CD4-positive, alpha-beta T cell treated with Interferon alpha-2 for 1 hour (primary cell): ENCODE measurements at regions not wholly inside any gene's neighbourhood (a gene's known extent, or its start where the extent isn't known, plus 50 kb on each side); places are given as distances from the start of the nearest gene placed in this dataset.
"Not testable (repeated sequence)": the region's sequence is repeated elsewhere in the genome, so short reads cannot be mapped to it uniquely, and the experiment has no call there.

Source experiments
- DNase-seq, 2 donors: peaks; one replicate each; pipeline ENCODE4 v3.0.0-alpha.2; 2020 to 2022

GRCh38 chr10:84650628-84651027 lies 322.2 kb downstream of the CCSER2 start:
- DNase-seq, result not testable (repeated sequence)

- no peak for DNase-seq
Measured at GRCh38 chr10:84654671-84655070, 326.3 kb downstream of the CCSER2 start.

GRCh38 chr10:84659027-84659426 lies 330.6 kb downstream of the CCSER2 start:
- DNase-seq, result no peak

- no peak for DNase-seq
Measured at GRCh38 chr10:84659497-84660439, 331.4 kb downstream of the CCSER2 start.

- no peak for DNase-seq
Measured at GRCh38 chr10:84660450-84661159, 332.2 kb downstream of the CCSER2 start.

GRCh38 chr10:84665211-84665610 lies 336.8 kb downstream of the CCSER2 start:
- no peak for DNase-seq

GRCh38 chr10:84665883-84666463 lies 337.6 kb downstream of the CCSER2 start:
- DNase-seq, result no peak

- DNase-seq, result no peak
Measured at GRCh38 chr10:84668186-84668763, 339.9 kb downstream of the CCSER2 start.

- no peak for DNase-seq
Measured at GRCh38 chr10:84675060-84675459, 346.7 kb downstream of the CCSER2 start.

- no peak for DNase-seq
Measured at GRCh38 chr10:84676536-84676935, 348.1 kb downstream of the CCSER2 start.

GRCh38 chr10:84681781-84682180 lies 353.4 kb downstream of the CCSER2 start:
- DNase-seq, result no peak

- DNase-seq, result no peak
Measured at GRCh38 chr10:84683550-84683949, 355.2 kb downstream of the CCSER2 start.

GRCh38 chr10:84683980-84684740 lies 355.8 kb downstream of the CCSER2 start:
- DNase-seq, result no peak

GRCh38 chr10:84685047-84685660 lies 356.8 kb downstream of the CCSER2 start:
- no peak for DNase-seq

- no peak for DNase-seq
Measured at GRCh38 chr10:84693006-84693405, 364.6 kb downstream of the CCSER2 start.

- DNase-seq, result no peak
Measured at GRCh38 chr10:84695902-84696301, 367.5 kb downstream of the CCSER2 start.

GRCh38 chr10:84696610-84697009 lies 368.2 kb downstream of the CCSER2 start:
- no peak for DNase-seq

GRCh38 chr10:84698989-84699388 lies 370.6 kb downstream of the CCSER2 start:
- DNase-seq, result no peak

GRCh38 chr10:84700668-84701369 lies 372.4 kb downstream of the CCSER2 start:
- no peak for DNase-seq

- no peak for DNase-seq
Measured at GRCh38 chr10:84701370-84701720, 373.0 kb downstream of the CCSER2 start.

GRCh38 chr10:84704101-84704500 lies 375.7 kb downstream of the CCSER2 start:
- no peak for DNase-seq
